Breast epithelium (tissue), 4 donors: ENCODE measurements at regions not wholly inside any gene's neighbourhood (a gene's known extent, or its start where the extent isn't known, plus 50 kb on each side); places are given as distances from the start of the nearest gene placed in this dataset.
"Not testable (repeated sequence)": the region's sequence is repeated elsewhere in the genome, so short reads cannot be mapped to it uniquely, and the experiment has no call there.

ENCODE experiments used
- DNase-seq, 2 donors: peaks; one replicate each; pipeline ENCODE4 v3.0.0-alpha.2; 2019; ENCODE audit warnings: low spot score in 2 of 2
- H3K27ac ChIP-seq, 2 donors: fragments of 200-600 bp; sonication (generic) in 1 of 2; one replicate each; pipeline ENCODE4 v1.5.1; 2016 to 2019; ENCODE audit warnings: mild to moderate bottlenecking in 1 of 2
- H3K27me3 ChIP-seq, 2 donors: fragments of 200-600 bp; sonication (generic) in 1 of 2; one replicate each; pipeline versions ENCODE4 v1.5.1 to v1.6.0; 2017 to 2019; ENCODE audit warnings: control low read depth in 1 of 2, mild to moderate bottlenecking in 1 of 2
- H3K36me3 ChIP-seq: fragments of 200-600 bp; one replicate; pipeline ENCODE4 v1.5.1; 2019
- H3K4me1 ChIP-seq, 2 donors: fragments of 200-600 bp; sonication (generic); one replicate each; pipeline ENCODE4 v1.5.1; 2016 to 2019; ENCODE audit warnings: control low read depth in 1 of 2
- H3K4me3 ChIP-seq, 3 donors: fragments of 200-600 bp; sonication (generic); 1 replicate in 2 of 3; 2 replicates in 1 of 3; pipeline ENCODE4 v1.5.1; 2016 to 2019; ENCODE audit warnings: mild to moderate bottlenecking in 3 of 3, moderate library complexity in 2 of 3
- H3K9me3 ChIP-seq, 2 donors: fragments of 200-600 bp; sonication (generic) in 1 of 2; one replicate each; pipeline ENCODE4 v1.5.1; 2016 to 2019; ENCODE audit warnings: control low read depth in 1 of 2
- POLR2A ChIP-seq: fragments of 450-650 bp; IDR thresholded peaks from one replicate; pipeline ENCODE4 v1.6.1; 2016; ENCODE audit warnings: antibody characterized with exemption, mild to moderate bottlenecking, moderate library complexity
- POLR2AphosphoS5 ChIP-seq, 3 donors: sonication (generic); formaldehyde crosslinking; IDR thresholded peaks; one replicate each; pipeline ENCODE4 v1.6.1; 2017; ENCODE audit warnings: antibody characterized with exemption in 3 of 3
- intact Hi-C: fragments of 100-400 bp; cut with DNase I; formaldehyde crosslinking; loops from one replicate; pipeline ENCODE4 v1.15.1; 2023; ENCODE audit warnings: low total_unique reads
- TF ChIP-seq, protein P1 (sequence below), 3 donors: fragments of 450-650 bp; IDR thresholded peaks; one replicate each; pipeline ENCODE4 v1.5.1; 2016 to 2017; ENCODE audit warnings: antibody characterized with exemption in 3 of 3, mild to moderate bottlenecking in 3 of 3, moderate library complexity in 3 of 3

DNA sequence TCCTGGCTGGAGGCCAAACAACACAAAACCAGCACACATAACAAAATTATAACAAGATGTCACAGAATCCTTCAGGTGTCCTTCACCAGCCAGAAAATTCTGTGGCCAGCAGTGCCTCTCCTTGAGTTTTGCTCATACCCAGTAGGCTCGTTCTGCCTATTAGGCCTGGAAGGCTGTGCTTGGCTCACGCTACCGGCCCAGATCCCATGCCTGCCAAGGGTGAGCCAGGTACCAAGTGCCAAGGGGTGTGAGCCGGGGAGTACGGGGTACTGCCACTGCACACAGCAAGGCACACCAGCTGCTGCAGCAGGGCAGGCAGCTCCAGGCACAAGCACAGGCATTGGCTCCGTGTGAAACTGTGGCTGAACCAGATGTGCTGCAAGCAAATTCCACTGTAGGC, 1562.0 kb downstream of the REEP3 start:
- H3K4me1 ChIP-seq: no peaks in the 10 kb centered on the region
- peaks cover 16 to 30% of the 10 kb centered on the region in 2 donors for H3K9me3 ChIP-seq

DNA sequence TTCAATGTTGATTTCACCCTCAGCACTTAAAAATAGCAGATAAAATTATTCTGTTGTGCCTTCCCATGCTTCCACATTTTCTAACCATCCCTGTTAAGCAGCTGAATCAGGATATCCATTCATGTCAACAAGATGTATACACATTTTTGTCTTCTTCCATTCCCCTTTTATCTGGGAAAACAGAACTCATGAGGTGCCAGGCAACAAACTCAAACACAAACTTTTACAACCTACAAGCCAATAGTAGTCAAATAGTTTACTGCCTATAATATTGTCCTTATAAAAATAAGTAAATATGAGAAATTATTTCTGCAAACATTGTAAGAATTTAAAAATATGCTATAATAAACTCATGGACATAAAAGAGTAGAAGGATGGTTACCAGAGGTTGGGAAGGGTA, 1569.8 kb downstream of the REEP3 start:
- no peak for DNase-seq
- TF ChIP-seq, protein P1, sequence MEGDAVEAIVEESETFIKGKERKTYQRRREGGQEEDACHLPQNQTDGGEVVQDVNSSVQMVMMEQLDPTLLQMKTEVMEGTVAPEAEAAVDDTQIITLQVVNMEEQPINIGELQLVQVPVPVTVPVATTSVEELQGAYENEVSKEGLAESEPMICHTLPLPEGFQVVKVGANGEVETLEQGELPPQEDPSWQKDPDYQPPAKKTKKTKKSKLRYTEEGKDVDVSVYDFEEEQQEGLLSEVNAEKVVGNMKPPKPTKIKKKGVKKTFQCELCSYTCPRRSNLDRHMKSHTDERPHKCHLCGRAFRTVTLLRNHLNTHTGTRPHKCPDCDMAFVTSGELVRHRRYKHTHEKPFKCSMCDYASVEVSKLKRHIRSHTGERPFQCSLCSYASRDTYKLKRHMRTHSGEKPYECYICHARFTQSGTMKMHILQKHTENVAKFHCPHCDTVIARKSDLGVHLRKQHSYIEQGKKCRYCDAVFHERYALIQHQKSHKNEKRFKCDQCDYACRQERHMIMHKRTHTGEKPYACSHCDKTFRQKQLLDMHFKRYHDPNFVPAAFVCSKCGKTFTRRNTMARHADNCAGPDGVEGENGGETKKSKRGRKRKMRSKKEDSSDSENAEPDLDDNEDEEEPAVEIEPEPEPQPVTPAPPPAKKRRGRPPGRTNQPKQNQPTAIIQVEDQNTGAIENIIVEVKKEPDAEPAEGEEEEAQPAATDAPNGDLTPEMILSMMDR (IDR thresholded peaks at IDR 0.05): no peak
- TF ChIP-seq POLR2A: no peak
- TF ChIP-seq POLR2AphosphoS5 (IDR thresholded peaks at IDR 0.05): no peak
- Histone ChIP-seq H3K9me3 (peaks cover 0 to 4% of the 10 kb centered on the region in 2 donors), H3K27ac (no peak overlapping the region), H3K36me3 (no peaks in the 10 kb centered on the region), H3K4me3 (no peak overlapping the region), H3K27me3 (no peaks in the 10 kb centered on the region), H3K4me1 (no peaks in the 10 kb centered on the region)
- intact Hi-C loops: no loop called here

More for the DNA sequence above, 1562.0 kb downstream of the REEP3 start:
- H3K36me3 ChIP-seq: no peaks in the 10 kb centered on the region
- H3K27me3 ChIP-seq: no peaks in the 10 kb centered on the region
- intact Hi-C loops: no loop called here
- H3K4me3 ChIP-seq: no peak overlapping the region
- H3K27ac ChIP-seq: no peak overlapping the region
- no peak for DNase-seq
- TF ChIP-seq POLR2A (no peak), POLR2AphosphoS5 (IDR thresholded peaks at IDR 0.05) (no peak)
- TF ChIP-seq, protein P1 (IDR thresholded peaks at IDR 0.05): no peak

DNA sequence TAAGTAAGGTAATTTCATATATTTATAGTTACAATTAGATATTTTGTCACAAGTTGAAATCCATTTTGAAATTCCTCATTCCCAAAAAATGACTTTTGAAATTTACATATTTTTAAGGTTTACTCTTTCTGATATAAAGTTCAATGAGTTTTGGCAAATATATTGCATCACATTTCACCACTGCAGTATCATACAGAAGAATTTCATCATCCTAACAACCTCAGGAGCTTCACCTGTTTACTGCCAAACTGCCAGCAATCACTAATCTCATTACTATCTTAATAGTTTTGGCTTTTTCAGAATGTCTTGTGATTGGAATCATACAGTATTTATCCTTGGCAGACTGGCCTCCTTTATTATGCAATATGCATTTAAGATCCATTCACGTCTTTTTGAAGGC, 1578.9 kb downstream of the REEP3 start:
- Histone ChIP-seq H3K27me3 (no peaks in the 10 kb centered on the region), H3K4me1 (no peaks in the 10 kb centered on the region), H3K4me3 (no peak overlapping the region), H3K36me3 (no peaks in the 10 kb centered on the region), H3K27ac (no peak overlapping the region), H3K9me3 (peaks cover 0 to 7% of the 10 kb centered on the region in 2 donors)
- TF ChIP-seq POLR2A: no peak
- no peak for TF ChIP-seq POLR2AphosphoS5 (IDR thresholded peaks at IDR 0.05)
- TF ChIP-seq, protein P1 (IDR thresholded peaks at IDR 0.05): no peak
- no peak for DNase-seq
- intact Hi-C loops: no loop called here

DNA sequence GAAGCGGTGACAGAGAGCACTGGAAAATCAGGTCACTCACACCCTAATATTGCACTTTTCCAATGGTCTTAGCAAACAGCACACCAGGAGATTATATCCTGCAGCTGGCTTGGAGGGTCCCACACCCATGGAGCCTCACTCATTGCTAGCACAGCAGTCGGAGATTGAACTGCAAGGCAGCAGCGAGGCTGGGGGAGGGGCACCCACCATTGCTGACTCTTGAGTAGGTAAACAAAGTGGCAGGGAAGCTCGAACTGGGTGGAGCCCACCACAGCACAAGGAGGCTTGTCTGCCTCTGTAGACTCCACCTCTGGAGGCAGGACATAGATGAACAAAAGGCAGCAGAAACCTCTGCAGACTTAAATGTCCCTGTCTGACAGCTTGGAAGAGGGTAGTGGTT, 1579.7 kb downstream of the REEP3 start:
- intact Hi-C loops, H3K27me3 ChIP-seq: not testable (repeated sequence)

DNA sequence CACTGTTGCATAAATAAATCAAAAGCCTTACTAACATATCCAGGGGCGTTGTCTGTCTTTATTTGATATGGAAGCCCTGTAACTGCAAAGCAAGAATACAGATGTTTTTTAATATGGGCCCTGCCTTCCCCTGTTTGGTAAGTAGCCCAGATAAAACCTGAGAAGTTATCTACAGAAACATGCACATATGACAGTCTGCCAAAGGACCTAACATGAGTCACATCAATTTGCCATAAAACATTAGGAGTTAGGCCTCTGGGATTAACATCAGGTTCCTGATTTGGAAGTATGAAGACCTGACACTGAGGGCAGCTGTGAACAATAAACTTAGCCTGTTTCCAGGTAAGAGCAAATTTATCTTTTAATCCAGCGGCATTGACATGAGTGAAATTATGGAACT, 1588.8 kb downstream of the REEP3 start:
- TF ChIP-seq POLR2AphosphoS5 (IDR thresholded peaks at IDR 0.05): no peak
- DNase-seq: no peak
- Histone ChIP-seq H3K36me3 (no peaks in the 10 kb centered on the region), H3K27me3 (no peaks in the 10 kb centered on the region), H3K4me3 (no peak overlapping the region), H3K4me1 (no peaks in the 10 kb centered on the region), H3K9me3 (peaks cover 6 to 16% of the 10 kb centered on the region in 2 donors), H3K27ac (no peak overlapping the region)
- intact Hi-C loops: no loop called here

More for the DNA sequence above, 1579.7 kb downstream of the REEP3 start:
- H3K4me3 ChIP-seq, H3K27ac ChIP-seq, H3K36me3 ChIP-seq, DNase-seq, H3K4me1 ChIP-seq: not testable (repeated sequence)
- peaks cover 2 to 13% of the 10 kb centered on the region in 2 donors for H3K9me3 ChIP-seq

DNA sequence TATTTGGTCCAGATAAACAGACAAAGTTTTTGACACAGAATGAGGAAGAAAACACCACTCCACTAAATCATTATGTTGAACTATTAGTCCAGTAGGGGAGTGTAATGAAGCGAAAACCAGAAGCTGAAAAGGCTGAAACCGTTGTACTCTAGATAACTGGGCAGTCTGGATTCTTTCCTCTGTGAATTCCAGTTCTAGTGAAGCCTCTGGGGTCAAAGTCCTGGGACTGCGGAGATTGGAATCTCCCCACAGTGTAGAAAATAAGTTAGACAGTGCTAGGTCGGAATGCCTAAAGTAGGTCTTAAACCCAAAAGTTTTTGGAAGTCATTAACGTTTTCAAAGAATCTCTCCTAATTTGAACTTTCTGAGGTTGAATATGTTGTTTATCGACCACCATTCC, 1589.9 kb downstream of the REEP3 start:
- H3K27me3 ChIP-seq, DNase-seq, H3K4me1 ChIP-seq, H3K9me3 ChIP-seq, H3K36me3 ChIP-seq, H3K4me3 ChIP-seq, H3K27ac ChIP-seq, intact Hi-C loops: not testable (repeated sequence)

DNA sequence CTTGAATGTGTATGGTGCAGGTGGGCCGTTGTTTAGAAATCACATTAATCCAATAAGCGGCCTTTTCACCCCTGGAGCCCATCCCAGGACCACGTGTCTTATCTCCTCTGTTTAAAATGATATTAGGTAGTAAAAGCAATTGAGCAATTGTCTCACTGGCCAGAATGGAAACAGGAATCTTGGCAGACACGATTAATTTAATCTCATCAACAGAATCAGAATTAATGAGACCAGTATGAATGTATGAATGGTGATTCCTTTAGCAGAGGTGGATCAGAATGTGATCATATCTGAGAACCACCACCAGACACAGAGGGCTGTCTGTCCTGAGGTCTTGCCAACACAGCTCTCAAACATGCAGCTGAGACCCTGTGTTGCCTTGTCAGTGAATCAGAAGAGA, 1591.4 kb downstream of the REEP3 start:
- DNase-seq: no peak
- Histone ChIP-seq H3K9me3 (no peaks in the 10 kb centered on the region), H3K4me3 (no peak overlapping the region), H3K36me3 (no peaks in the 10 kb centered on the region), H3K27ac (no peak overlapping the region), H3K27me3 (no peaks in the 10 kb centered on the region), H3K4me1 (no peaks in the 10 kb centered on the region)
- TF ChIP-seq, protein P1 (IDR thresholded peaks at IDR 0.05): no peak
- no peak for TF ChIP-seq POLR2AphosphoS5 (IDR thresholded peaks at IDR 0.05)
- intact Hi-C loops: no loop called here
